K562 (cell line): ENCODE measurements at regions not wholly inside any gene's neighbourhood (a gene's known extent, or its start where the extent isn't known, plus 50 kb on each side); places are given as distances from the start of the nearest gene placed in this dataset.
A peak's percentile ranks its signal among the peaks of the same experiment; 100 is the strongest.

Experiments used
- ATF1 ChIP-seq, 2 experiments: fragments of 450-650 bp in 1 of 2; IDR thresholded peaks; 2 replicates each; pipeline ENCODE4 v1.6.1; 2016; ENCODE audit warnings: missing compliant biosample characterization in 1 of 2, missing genetic modification characterization in 1 of 2
- CEBPG ChIP-seq, 3 experiments: fragments of 200-800 bp in 1 of 3; sonication (Bioruptor generic) in 1 of 3; sonication (generic) in 1 of 3; formaldehyde crosslinking in 1 of 3; IDR thresholded peaks in 2 of 3; conservative IDR thresholded peaks in 1 of 3; 2 replicates each; pipeline versions ENCODE4 v1.6.1 to v1.8.0; 2016 to 2022; ENCODE audit warnings: missing compliant biosample characterization in 2 of 3, missing genetic modification characterization in 2 of 3, mild to moderate bottlenecking in 1 of 3, missing genetic modification reagents in 1 of 3
- CHD1 ChIP-seq: fragments of 200-600 bp; sonication (generic); IDR thresholded peaks from one replicate; pipeline ENCODE4 v1.6.1; 2012; ENCODE audit warnings: mild to moderate bottlenecking, moderate library complexity, low read length, inconsistent platforms
- DMBX1 ChIP-seq: fragments of 250-450 bp; sonication (Bioruptor Pico); IDR thresholded peaks from 2 replicates; pipeline ENCODE4 v1.8.0; 2022; ENCODE audit warnings: inconsistent platforms, mild to moderate bottlenecking, moderate library complexity, borderline replicate concordance
- ETV5 ChIP-seq: sonication (generic); formaldehyde crosslinking; IDR thresholded peaks from 2 replicates; pipeline ENCODE4 v1.4.0; 2020; ENCODE audit warnings: low read depth, mild to moderate bottlenecking, missing genetic modification reagents
- JUN ChIP-seq, 2 experiments: sonication (generic) in 1 of 2; formaldehyde crosslinking in 1 of 2; IDR thresholded peaks; 2 replicates each; pipeline versions ENCODE4 v1.6.1 to v1.8.0; 2012 to 2022; ENCODE audit warnings: borderline replicate concordance in 2 of 2, mild to moderate bottlenecking in 2 of 2, improper control_type of control experiment in 1 of 2, low read depth in 1 of 2, low read length in 1 of 2, missing genetic modification reagents in 1 of 2
- LEF1 ChIP-seq: fragments of 450-650 bp; IDR thresholded peaks from 2 replicates; pipeline ENCODE4 v1.6.1; 2016; ENCODE audit warnings: mild to moderate bottlenecking
- MAFF ChIP-seq: IDR thresholded peaks from 2 replicates; pipeline ENCODE4 v1.6.1; 2012; ENCODE audit warnings: low read length, improper control_type of control experiment
- MTA3 ChIP-seq: fragments of 450-650 bp; formaldehyde crosslinking; IDR thresholded peaks from 2 replicates; pipeline ENCODE4 v1.6.1; 2017; ENCODE audit warnings: mild to moderate bottlenecking, borderline replicate concordance
- SMARCE1 ChIP-seq: fragments of 450-650 bp; IDR thresholded peaks from 2 replicates; pipeline ENCODE4 v1.7.1; 2016; ENCODE audit warnings: mild to moderate bottlenecking
- TEAD4 ChIP-seq, 2 experiments: sonication (generic) in 1 of 2; formaldehyde crosslinking in 1 of 2; IDR thresholded peaks; 2 replicates each; pipeline versions ENCODE4 v1.6.1 to v1.8.0; 2012 to 2022; ENCODE audit warnings: borderline replicate concordance in 1 of 2, inconsistent platforms in 1 of 2, low read length in 1 of 2, mild to moderate bottlenecking in 1 of 2, missing genetic modification reagents in 1 of 2
- ZBTB1 ChIP-seq: sonication (generic); formaldehyde crosslinking; IDR thresholded peaks from 2 replicates; pipeline ENCODE4 v1.8.1; 2023; ENCODE audit warnings: missing genetic modification reagents, low read depth, mild to moderate bottlenecking, borderline replicate concordance
- TF ChIP-seq, protein P1 (sequence below): sonication (generic); formaldehyde crosslinking; IDR thresholded peaks from 2 replicates; pipeline ENCODE4 v1.5.0; 2020; ENCODE audit warnings: missing genetic modification reagents
- TF ChIP-seq, protein P2 (sequence below): IDR thresholded peaks from 3 replicates; pipeline ENCODE4 v1.6.1; 2011; ENCODE audit warnings: borderline replicate concordance, mild to moderate bottlenecking, moderate library complexity; ENCODE audit not compliant: insufficient read length; ENCODE audit errors: extremely low read depth

DNA sequence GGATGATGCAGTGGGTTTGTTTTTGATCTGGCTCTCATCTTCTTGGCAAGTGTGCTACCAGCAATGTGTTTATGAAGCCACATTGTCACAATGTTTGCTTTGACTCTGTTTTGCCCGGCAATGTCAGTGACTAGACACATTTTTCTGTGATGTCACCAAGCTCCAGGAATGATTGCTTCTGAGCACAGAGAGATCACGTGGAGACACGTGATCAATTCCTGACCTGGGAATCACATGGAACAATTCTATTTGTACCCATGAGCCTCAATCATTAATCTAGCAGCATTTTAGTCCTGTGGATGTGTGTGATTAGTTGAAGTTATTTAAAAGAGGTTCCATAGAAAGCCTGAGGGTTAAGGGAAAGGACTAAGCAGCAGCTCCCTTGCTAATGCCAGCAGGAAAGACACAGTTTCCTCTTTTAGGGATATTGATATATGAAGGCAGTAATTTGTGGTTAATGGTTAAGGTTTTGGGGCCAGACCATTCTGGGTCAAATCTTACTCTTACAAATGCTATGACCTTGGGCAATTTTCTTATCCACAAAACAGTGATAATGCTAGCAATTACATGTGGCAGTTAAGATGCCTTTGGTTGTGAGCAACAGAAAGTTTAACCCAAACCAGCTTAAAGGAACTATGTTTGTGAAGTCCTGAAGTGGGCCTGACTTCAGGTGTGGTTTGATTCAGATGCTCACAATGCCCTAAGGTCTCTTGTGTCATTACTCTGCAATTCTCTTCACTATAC lies 59.0 kb downstream of the FASLG start (continued):
- TF ChIP-seq TEAD4 (IDR thresholded peaks at IDR 0.05; ENCODE audit: low read length) (peak; percentile 55), TEAD4 (CRISPR knock-in tag; IDR thresholded peaks at IDR 0.05; ENCODE audit: borderline replicate concordance) (no peak), MTA3 (0 out of 2 replicates have a peak, but pooled peaks have one; percentile 23), ATF1 (CRISPR knock-in tag; IDR thresholded peaks at IDR 0.05) (no peak), ATF1 (tag; IDR thresholded peaks at IDR 0.05) (peak; percentile 86), ZBTB1 (no peak), LEF1 (peak; percentile 61; the same call in 1 of the 2 replicates), CHD1 (no peak), JUN (IDR thresholded peaks at IDR 0.05; ENCODE audit: borderline replicate concordance, low read depth, low read length) (peak; percentile 42; the same call in 1 of the 2 replicates), JUN (CRISPR knock-in tag; IDR thresholded peaks at IDR 0.05; ENCODE audit: borderline replicate concordance) (no peak), ETV5 (0 out of 2 replicates have a peak, but pooled peaks have one; percentile 56), CEBPG (CRISPR knock-in tag; IDR thresholded peaks at IDR 0.05) (no peak), CEBPG (tag; conservative IDR thresholded peaks at IDR 0.05 in 1 of 2, IDR thresholded peaks at IDR 0.05 in 1 of 2) (0 out of 4 replicates have a peak, but pooled peaks of 1 of the 2 experiments have one; percentile 33), SMARCE1 (peak; percentile 46; the same call in 1 of the 2 replicates), DMBX1 (peak; percentile 67; the same call in 1 of the 2 replicates), MAFF (peak; percentile 69; the same call in 1 of the 2 replicates)
- TF ChIP-seq, protein P1, sequence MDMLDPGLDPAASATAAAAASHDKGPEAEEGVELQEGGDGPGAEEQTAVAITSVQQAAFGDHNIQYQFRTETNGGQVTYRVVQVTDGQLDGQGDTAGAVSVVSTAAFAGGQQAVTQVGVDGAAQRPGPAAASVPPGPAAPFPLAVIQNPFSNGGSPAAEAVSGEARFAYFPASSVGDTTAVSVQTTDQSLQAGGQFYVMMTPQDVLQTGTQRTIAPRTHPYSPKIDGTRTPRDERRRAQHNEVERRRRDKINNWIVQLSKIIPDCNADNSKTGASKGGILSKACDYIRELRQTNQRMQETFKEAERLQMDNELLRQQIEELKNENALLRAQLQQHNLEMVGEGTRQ (CRISPR knock-in tag), result peak; percentile 78
- TF ChIP-seq, protein P2, sequence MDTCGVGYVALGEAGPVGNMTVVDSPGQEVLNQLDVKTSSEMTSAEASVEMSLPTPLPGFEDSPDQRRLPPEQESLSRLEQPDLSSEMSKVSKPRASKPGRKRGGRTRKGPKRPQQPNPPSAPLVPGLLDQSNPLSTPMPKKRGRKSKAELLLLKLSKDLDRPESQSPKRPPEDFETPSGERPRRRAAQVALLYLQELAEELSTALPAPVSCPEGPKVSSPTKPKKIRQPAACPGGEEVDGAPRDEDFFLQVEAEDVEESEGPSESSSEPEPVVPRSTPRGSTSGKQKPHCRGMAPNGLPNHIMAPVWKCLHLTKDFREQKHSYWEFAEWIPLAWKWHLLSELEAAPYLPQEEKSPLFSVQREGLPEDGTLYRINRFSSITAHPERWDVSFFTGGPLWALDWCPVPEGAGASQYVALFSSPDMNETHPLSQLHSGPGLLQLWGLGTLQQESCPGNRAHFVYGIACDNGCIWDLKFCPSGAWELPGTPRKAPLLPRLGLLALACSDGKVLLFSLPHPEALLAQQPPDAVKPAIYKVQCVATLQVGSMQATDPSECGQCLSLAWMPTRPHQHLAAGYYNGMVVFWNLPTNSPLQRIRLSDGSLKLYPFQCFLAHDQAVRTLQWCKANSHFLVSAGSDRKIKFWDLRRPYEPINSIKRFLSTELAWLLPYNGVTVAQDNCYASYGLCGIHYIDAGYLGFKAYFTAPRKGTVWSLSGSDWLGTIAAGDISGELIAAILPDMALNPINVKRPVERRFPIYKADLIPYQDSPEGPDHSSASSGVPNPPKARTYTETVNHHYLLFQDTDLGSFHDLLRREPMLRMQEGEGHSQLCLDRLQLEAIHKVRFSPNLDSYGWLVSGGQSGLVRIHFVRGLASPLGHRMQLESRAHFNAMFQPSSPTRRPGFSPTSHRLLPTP, result no peak
